A673 (cell line): ENCODE measurements at regions not wholly inside any gene's neighbourhood (a gene's known extent, or its start where the extent isn't known, plus 50 kb on each side); places are given as distances from the start of the nearest gene placed in this dataset.

Experiments
- CTCF ChIP-seq: fragments of 300-800, 200-600 bp; sonication (generic); conservative IDR thresholded peaks from 2 replicates; pipeline ENCODE4 v1.5.1; 2017; ENCODE audit warnings: low read depth, mild to moderate bottlenecking, antibody characterized with exemption, low read length, moderate library complexity, mixed read lengths
- EZH2 ChIP-seq: fragments of 200-600 bp; sonication (generic); IDR thresholded peaks from 2 replicates; pipeline ENCODE4 v1.6.1; 2017; ENCODE audit warnings: borderline replicate concordance, low read depth, mild to moderate bottlenecking, mixed read lengths, antibody characterized with exemption, low read length; ENCODE audit not compliant: poor library complexity, severe bottlenecking

- TF ChIP-seq EZH2 (no peak), CTCF (no peak)
These were observed 2661.4 kb downstream of the PCDH9 start for GRCh38 chr13:64568748-64569147.
